HepG2 (cell line): ENCODE measurements at regions not wholly inside any gene's neighbourhood (a gene's known extent, or its start where the extent isn't known, plus 50 kb on each side); places are given as distances from the start of the nearest gene placed in this dataset.

ENCODE experiments used
- CREB1 ChIP-seq, 2 experiments: fragments of 450-650 bp in 1 of 2; IDR thresholded peaks; 2 replicates each; pipeline ENCODE4 v1.6.1; 2016 to 2017; ENCODE audit warnings: control low read depth in 1 of 2, mild to moderate bottlenecking in 1 of 2, missing compliant biosample characterization in 1 of 2, missing genetic modification characterization in 1 of 2
- FOXJ3 ChIP-seq: sonication (generic); formaldehyde crosslinking; IDR thresholded peaks from 2 replicates; pipeline ENCODE4 v1.4.0; 2020; ENCODE audit warnings: missing genetic modification reagents, mild to moderate bottlenecking, borderline replicate concordance
- IRX3 ChIP-seq: sonication (generic); formaldehyde crosslinking; IDR thresholded peaks from 2 replicates; pipeline ENCODE4 v1.8.1; 2023; ENCODE audit warnings: mild to moderate bottlenecking, low read depth, missing genetic modification reagents, borderline replicate concordance
- KDM1A ChIP-seq: IDR thresholded peaks from 2 replicates; pipeline ENCODE4 v1.6.1; 2016; ENCODE audit warnings: missing compliant biosample characterization
- ZNF761 ChIP-seq: sonication (generic); formaldehyde crosslinking; conservative IDR thresholded peaks from 2 replicates; pipeline ENCODE4 v1.4.0; 2020; ENCODE audit warnings: mild to moderate bottlenecking, missing genetic modification reagents
- TF ChIP-seq, protein P1 (sequence below): sonication (generic); formaldehyde crosslinking; IDR thresholded peaks from 2 replicates; pipeline ENCODE4 v1.4.0; 2020; ENCODE audit warnings: mild to moderate bottlenecking, missing genetic modification reagents
- TF ChIP-seq, protein P2 (sequence below): sonication (generic); formaldehyde crosslinking; IDR thresholded peaks from 2 replicates; pipeline ENCODE4 v1.4.0; 2020; ENCODE audit warnings: missing genetic modification reagents, borderline replicate concordance

DNA sequence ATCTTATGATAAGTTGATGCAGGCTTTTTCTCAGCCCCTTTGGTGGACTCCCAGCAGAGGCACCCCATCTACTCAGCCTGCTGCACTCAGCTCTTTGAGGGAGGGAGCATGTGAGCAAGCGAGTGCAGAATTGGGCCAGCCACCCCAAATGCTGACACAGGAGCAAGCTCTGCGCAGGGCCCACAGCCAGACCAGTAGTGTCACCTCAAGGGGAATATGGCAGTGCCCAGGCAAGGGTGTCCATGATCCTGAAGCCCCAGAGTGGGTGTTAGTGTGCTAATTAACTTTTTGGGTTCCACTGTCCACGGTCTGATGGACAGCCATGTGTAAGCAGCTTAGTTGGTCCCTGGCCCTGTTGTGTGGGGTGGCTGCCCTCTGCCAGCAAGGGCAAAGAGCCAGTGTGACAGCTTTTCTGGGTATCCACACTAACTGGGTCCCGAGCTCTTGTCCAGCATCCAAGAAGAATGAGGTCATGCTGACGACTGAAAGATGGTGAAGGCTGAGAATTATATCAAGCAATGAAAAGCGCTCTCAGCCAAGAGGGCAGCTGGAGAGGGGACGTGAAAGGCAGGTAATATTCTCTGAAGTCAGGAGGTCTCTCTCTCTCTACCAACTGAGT is 898.3 kb upstream of the PCDH9 start:
- TF ChIP-seq ZNF761, result no peak
- no peak for TF ChIP-seq CREB1 (IDR thresholded peaks at IDR 0.05)
- TF ChIP-seq CREB1 (CRISPR knock-in tag; IDR thresholded peaks at IDR 0.05), result no peak
- TF ChIP-seq, protein P1, sequence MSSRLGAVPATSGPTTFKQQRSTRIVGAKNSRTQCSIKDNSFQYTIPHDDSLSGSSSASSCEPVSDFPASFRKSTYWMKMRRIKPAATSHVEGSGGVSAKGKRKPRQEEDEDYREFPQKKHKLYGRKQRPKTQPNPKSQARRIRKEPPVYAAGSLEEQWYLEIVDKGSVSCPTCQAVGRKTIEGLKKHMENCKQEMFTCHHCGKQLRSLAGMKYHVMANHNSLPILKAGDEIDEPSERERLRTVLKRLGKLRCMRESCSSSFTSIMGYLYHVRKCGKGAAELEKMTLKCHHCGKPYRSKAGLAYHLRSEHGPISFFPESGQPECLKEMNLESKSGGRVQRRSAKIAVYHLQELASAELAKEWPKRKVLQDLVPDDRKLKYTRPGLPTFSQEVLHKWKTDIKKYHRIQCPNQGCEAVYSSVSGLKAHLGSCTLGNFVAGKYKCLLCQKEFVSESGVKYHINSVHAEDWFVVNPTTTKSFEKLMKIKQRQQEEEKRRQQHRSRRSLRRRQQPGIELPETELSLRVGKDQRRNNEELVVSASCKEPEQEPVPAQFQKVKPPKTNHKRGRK (CRISPR knock-in tag), result no peak
- no peak for TF ChIP-seq KDM1A
- TF ChIP-seq, protein P2, sequence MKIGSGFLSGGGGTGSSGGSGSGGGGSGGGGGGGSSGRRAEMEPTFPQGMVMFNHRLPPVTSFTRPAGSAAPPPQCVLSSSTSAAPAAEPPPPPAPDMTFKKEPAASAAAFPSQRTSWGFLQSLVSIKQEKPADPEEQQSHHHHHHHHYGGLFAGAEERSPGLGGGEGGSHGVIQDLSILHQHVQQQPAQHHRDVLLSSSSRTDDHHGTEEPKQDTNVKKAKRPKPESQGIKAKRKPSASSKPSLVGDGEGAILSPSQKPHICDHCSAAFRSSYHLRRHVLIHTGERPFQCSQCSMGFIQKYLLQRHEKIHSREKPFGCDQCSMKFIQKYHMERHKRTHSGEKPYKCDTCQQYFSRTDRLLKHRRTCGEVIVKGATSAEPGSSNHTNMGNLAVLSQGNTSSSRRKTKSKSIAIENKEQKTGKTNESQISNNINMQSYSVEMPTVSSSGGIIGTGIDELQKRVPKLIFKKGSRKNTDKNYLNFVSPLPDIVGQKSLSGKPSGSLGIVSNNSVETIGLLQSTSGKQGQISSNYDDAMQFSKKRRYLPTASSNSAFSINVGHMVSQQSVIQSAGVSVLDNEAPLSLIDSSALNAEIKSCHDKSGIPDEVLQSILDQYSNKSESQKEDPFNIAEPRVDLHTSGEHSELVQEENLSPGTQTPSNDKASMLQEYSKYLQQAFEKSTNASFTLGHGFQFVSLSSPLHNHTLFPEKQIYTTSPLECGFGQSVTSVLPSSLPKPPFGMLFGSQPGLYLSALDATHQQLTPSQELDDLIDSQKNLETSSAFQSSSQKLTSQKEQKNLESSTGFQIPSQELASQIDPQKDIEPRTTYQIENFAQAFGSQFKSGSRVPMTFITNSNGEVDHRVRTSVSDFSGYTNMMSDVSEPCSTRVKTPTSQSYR (CRISPR knock-in tag), result no peak
- TF ChIP-seq FOXJ3 (CRISPR knock-in tag), result no peak
- no peak for TF ChIP-seq IRX3
